BJ (cell line): ENCODE measurements at regions not wholly inside any gene's neighbourhood (a gene's known extent, or its start where the extent isn't known, plus 50 kb on each side); places are given as distances from the start of the nearest gene placed in this dataset.

Experiments used
- CTCF ChIA-PET: fragments of 350-600 bp; formaldehyde crosslinking; extraction: SDS; loops from one replicate; lab custom pipeline; 2021; ENCODE audit warnings: antibody characterized with exemption, inconsistent platforms; lab: Yijun Ruan, JAX
- POLR2A ChIA-PET: fragments of 300-600 bp; sonication (Branson Sonifier 250); formaldehyde crosslinking; extraction: SDS; loops from one replicate; lab custom pipeline; 2021; ENCODE audit warnings: antibody characterized with exemption; lab: Charles Lee
- DNase-seq: peaks from one replicate; pipeline ENCODE4 v3.0.0-alpha.2; 2011; ENCODE audit warnings: low read depth
- H3K27me3 ChIP-seq: 2 replicates; pipeline ENCODE4 v1.6.0; 2011; ENCODE audit warnings: low read length; ENCODE audit not compliant: control insufficient read depth, insufficient read depth
- H3K36me3 ChIP-seq: 2 replicates; pipeline ENCODE4 v1.5.1; 2011; ENCODE audit warnings: low read length; ENCODE audit not compliant: control insufficient read depth, insufficient read depth
- H3K4me3 ChIP-seq: 2 replicates; pipeline ENCODE4 v1.5.1; 2011; ENCODE audit warnings: low read depth, mild to moderate bottlenecking, control low read depth, low read length
- CTCF ChIP-seq: IDR thresholded peaks from 2 replicates; pipeline ENCODE4 v1.5.1; 2011; ENCODE audit warnings: low read depth, mild to moderate bottlenecking, control low read depth, inconsistent platforms, low read length, moderate library complexity; ENCODE audit not compliant: insufficient read depth

GRCh38 chr5:111948092-111948841 lies 191.3 kb upstream of the NREP start:
- ChIA-PET CTCF (interaction anchor here (1.3 kb wide), 1 partner anchor 198 kb away, joined by 3 read pairs; no protein-coding TSS in a partner anchor), POLR2A (interaction anchor here (0.7 kb wide), 1 partner anchor 51 kb away, joined by 3 read pairs; no protein-coding TSS in a partner anchor)
- Histone ChIP-seq H3K27me3 (no peaks in the 10 kb centered on the region), H3K36me3 (no peaks in the 10 kb centered on the region), H3K4me3 (no peak overlapping the region)
- no peak for TF ChIP-seq CTCF
- DNase-seq, result peak; percentile 97

GRCh38 chr5:111946556-111946955 lies 189.6 kb upstream of the NREP start:
- Histone ChIP-seq H3K27me3 (no peaks in the 10 kb centered on the region), H3K36me3 (no peaks in the 10 kb centered on the region), H3K4me3 (no peak overlapping the region)
- POLR2A ChIA-PET, result no interaction called here
- CTCF ChIA-PET, result interaction anchor here (1.4 kb wide), 1 partner anchor 16 kb away, joined by 4 read pairs; no protein-coding TSS in a partner anchor
- DNase-seq, result no peak
- no peak for TF ChIP-seq CTCF

GRCh38 chr5:111945535-111945934 lies 188.5 kb upstream of the NREP start:
- H3K27me3 ChIP-seq, result no peaks in the 10 kb centered on the region
- H3K36me3 ChIP-seq, result no peaks in the 10 kb centered on the region
- no peak overlapping the region for H3K4me3 ChIP-seq
- ChIA-PET CTCF (interaction anchor here (0.8 kb wide), 1 partner anchor 202 kb away, joined by 3 read pairs; no protein-coding TSS in a partner anchor), POLR2A (interaction anchor here (0.7 kb wide), 1 partner anchor 9 kb away, joined by 10 read pairs; no protein-coding TSS in a partner anchor)
- no peak for DNase-seq
- TF ChIP-seq CTCF, result no peak

GRCh38 chr5:111942661-111943401 lies 185.8 kb upstream of the NREP start:
- Histone ChIP-seq H3K4me3 (no peak overlapping the region), H3K27me3 (no peaks in the 10 kb centered on the region), H3K36me3 (no peaks in the 10 kb centered on the region)
- CTCF ChIA-PET, result interaction anchor here (0.6 to 1.8 kb wide), 4 partner anchors 12 to 357 kb away, joined by 3 to 4 read pairs (median 4); no protein-coding TSS in a partner anchor
- no peak for TF ChIP-seq CTCF
- POLR2A ChIA-PET, result interaction anchor here (1.0 kb wide), 1 partner anchor 199 kb away, joined by 3 read pairs; no protein-coding TSS in a partner anchor
- no peak for DNase-seq

- CTCF ChIA-PET, result interaction anchor here (0.6 kb wide), 1 partner anchor 1603 kb away, joined by 3 read pairs; no protein-coding TSS in a partner anchor
- DNase-seq, result no peak
- POLR2A ChIA-PET, result no interaction called here
- H3K27me3 ChIP-seq, result no peaks in the 10 kb centered on the region
- no peak for TF ChIP-seq CTCF
- H3K4me3 ChIP-seq, result no peak overlapping the region
- H3K36me3 ChIP-seq, result no peaks in the 10 kb centered on the region
These were observed 185.2 kb upstream of the NREP start for GRCh38 chr5:111942201-111942600.
